HFF-Myc (cell line): ENCODE measurements at regions not wholly inside any gene's neighbourhood (a gene's known extent, or its start where the extent isn't known, plus 50 kb on each side); places are given as distances from the start of the nearest gene placed in this dataset.
"Not testable (repeated sequence)": the region's sequence is repeated elsewhere in the genome, so short reads cannot be mapped to it uniquely, and the experiment has no call there.

Experiments
- DNase-seq: peaks from one replicate; pipeline ENCODE4 v3.0.0-alpha.2; 2011; ENCODE audit warnings: low read depth; ENCODE audit errors: extremely low read depth
- H3K4me3 ChIP-seq: replicated peaks from 2 replicates; pipeline ENCODE4 v1.5.1; 2011; ENCODE audit warnings: low read depth, mild to moderate bottlenecking, control low read depth, low read length
- CTCF ChIP-seq: IDR thresholded peaks from 2 replicates; pipeline ENCODE4 v1.5.1; 2012; ENCODE audit warnings: mild to moderate bottlenecking, low read depth, low read length, control low read depth; ENCODE audit errors: missing control alignments

- DNase-seq: no peak
- H3K4me3 ChIP-seq: no peak overlapping the region
- TF ChIP-seq CTCF: no peak
These were observed 216.4 kb downstream of the SEC23IP start for GRCh38 chr10:120108916-120109315.

GRCh38 chr10:120109725-120110124, 217.2 kb downstream of the SEC23IP start:
- H3K4me3 ChIP-seq, DNase-seq: not testable (repeated sequence)

- no peak for DNase-seq
- no peak for TF ChIP-seq CTCF
- H3K4me3 ChIP-seq: no peak overlapping the region
These were observed 217.7 kb downstream of the SEC23IP start for GRCh38 chr10:120110196-120110595.

GRCh38 chr10:120111628-120112027, 219.1 kb downstream of the SEC23IP start:
- no peak for DNase-seq
- no peak overlapping the region for H3K4me3 ChIP-seq
- TF ChIP-seq CTCF: no peak

GRCh38 chr10:120112809-120113208, 220.3 kb downstream of the SEC23IP start:
- no peak for TF ChIP-seq CTCF
- H3K4me3 ChIP-seq: no peak overlapping the region
- DNase-seq: no peak

- no peak overlapping the region for H3K4me3 ChIP-seq
- no peak for DNase-seq
- TF ChIP-seq CTCF: no peak
These were observed 223.4 kb downstream of the SEC23IP start for GRCh38 chr10:120115959-120116358.

- no peak overlapping the region for H3K4me3 ChIP-seq
- no peak for DNase-seq
- no peak for TF ChIP-seq CTCF
These were observed 229.2 kb downstream of the SEC23IP start for GRCh38 chr10:120121768-120122167.
